ENCODE measurements at regions not wholly inside any gene's neighbourhood (a gene's known extent, or its start where the extent isn't known, plus 50 kb on each side); places are given as distances from the start of the nearest gene placed in this dataset.

GRCh38 chr5:67383451-67383850 is 186.9 kb upstream of the CD180 start:
- no peak for DNase-seq

- no peak for DNase-seq
Observed at GRCh38 chr5:67381236-67381880, 184.8 kb upstream of the CD180 start.

GRCh38 chr5:67380431-67380830 is 183.8 kb upstream of the CD180 start:
- DNase-seq, result no peak

DNA sequence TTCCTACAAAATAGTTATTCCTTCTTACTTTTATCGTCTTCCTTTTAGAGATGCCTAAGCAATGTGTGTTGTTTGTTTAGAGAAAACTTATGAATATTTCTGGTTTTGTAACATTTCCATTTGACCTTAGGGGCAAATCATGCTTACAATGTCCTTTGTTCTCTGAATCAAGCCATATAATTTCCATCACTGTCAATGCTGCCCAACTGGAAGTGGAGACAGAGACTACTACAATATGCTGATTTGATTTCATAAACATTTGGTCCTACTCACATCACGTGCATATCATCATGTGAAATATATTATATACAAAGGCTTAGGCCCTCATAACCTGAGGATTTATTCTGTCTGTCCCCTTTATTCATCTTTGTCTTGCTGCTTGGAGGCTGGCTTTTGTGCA is 183.2 kb upstream of the CD180 start:
- no peak for DNase-seq

DNA sequence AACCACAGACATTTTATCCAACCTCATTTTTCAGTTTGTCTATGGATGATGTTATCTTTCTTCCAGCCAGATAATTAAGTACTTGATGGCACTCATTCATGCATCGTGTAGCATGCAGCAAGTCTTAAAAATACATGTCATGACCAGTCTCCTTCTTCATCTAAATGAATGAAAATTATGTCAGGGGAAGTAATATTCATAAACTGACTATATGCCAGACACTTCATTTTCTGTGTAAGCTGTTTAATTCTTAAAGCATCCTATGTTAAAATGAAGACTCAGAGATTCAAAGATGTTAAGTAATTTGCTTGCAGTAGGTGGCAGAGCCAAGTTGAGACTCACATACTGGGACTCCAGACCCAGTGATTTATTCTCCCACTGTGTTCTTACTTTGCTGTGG is 181.7 kb upstream of the CD180 start:
- DNase-seq, result no peak

GRCh38 chr5:67377631-67378030 is 181.0 kb upstream of the CD180 start:
- DNase-seq, result no peak

GRCh38 chr5:67375606-67376005 is 179.0 kb upstream of the CD180 start:
- DNase-seq, result no peak

DNA sequence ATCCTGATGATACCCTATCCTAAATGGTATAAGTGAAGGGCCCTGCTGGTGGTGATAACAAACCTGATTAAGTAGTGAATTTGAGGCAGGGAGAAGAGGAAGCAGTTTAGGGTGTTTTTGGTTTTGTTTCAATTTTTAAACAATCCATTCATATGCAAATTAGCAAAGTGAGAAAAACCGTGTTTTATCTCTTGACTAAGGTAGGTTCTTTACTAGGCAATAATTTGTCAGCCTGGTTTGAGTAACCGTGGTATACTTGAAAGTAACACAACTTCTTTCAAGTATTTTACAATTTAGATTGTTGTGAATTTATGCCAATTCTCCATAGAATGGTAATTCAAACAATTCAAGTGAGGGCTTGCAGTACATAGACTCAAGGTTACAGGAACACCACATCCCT is 177.8 kb upstream of the CD180 start:
- no peak for DNase-seq

DNA sequence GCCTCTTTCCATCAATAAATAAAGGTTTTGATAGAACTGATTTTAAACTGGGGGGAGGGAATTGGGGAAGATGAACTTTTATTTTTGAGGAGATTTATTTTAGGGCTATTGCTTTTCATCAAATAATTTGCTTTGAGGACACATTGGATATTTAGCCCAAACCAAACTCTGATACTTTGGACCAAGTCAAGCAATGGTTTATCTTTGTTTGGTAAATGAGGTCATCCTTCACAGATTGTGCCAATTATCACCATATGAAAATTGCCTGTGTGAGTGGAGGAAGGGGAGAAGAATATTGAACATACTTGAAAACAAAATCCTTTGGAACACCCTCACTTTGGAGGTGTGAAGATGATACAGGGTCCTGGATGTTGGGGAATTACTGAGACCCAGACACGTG is 176.9 kb upstream of the CD180 start:
- no peak for DNase-seq

DNA sequence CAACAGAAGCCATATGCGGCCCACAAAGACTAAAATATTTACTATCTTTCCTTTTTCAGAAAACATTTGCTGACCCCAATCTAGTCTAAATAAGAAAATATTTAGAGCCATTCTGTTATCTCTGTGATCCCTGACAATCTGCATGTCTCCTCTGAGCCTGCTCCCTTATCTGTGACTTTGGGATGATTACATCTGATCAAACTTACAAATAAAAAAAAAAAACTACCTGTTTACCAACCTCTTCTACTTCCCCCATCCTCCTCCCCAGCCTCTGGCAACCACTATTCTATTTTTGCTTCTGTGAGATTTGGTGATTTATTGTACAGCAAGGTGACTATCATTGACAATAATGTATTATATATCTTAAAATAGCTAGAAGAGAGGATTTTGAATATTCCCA is 176.3 kb upstream of the CD180 start:
- no peak for DNase-seq

GRCh38 chr5:67371924-67372323 is 175.3 kb upstream of the CD180 start:
- DNase-seq, result no peak

DNA sequence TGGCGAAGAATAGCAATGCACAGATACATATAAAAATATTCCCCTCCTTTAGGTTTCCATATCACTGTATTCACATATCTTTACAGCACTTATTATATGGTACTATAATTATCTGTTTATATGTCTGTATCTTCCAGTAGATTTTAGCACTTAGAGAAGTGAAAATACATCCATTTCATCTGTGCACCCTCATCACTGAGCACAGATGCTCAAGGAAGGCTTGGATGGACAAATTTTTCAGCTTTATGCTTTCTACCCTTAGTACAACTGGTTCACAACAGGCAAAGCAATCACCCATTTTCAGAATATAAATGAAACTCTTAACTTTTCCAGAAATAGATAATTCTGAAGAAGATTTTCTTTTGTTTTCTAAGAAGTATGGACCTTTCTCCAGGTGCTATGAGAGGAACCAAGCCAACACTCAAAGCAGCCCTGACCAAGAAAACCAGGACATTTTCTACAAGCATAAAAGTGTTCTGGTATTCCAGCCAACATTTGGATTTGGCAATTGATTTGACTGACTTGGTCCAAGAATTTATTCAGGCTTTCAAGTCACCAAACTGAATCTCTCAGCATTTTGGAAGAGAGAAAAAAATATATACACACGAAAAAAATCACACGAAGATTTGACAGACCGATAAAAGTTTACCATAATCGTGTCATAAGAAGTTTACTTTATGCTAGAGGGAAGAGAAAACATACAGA is 170.2 kb upstream of the CD180 start:
- DNase-seq, result no peak

DNA sequence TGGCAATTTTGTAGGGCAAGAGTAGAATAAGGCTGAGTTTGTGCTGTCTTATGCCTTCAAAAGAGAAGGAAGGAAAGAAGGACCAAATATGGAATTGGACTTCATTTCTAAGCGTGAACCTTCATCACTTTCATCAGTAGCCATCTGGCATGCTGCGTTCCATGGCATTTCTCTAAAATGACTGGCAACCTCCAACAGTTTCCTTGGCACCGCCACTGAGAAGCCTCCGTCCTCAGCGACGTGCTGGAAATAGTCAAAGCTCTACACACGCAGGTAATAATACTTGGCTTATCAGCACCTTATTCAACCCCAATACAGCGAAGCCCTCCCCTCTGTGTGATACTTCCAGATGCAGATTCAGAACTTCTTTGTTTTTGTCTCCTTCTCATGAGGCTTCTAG is 169.7 kb upstream of the CD180 start:
- no peak for DNase-seq

DNA sequence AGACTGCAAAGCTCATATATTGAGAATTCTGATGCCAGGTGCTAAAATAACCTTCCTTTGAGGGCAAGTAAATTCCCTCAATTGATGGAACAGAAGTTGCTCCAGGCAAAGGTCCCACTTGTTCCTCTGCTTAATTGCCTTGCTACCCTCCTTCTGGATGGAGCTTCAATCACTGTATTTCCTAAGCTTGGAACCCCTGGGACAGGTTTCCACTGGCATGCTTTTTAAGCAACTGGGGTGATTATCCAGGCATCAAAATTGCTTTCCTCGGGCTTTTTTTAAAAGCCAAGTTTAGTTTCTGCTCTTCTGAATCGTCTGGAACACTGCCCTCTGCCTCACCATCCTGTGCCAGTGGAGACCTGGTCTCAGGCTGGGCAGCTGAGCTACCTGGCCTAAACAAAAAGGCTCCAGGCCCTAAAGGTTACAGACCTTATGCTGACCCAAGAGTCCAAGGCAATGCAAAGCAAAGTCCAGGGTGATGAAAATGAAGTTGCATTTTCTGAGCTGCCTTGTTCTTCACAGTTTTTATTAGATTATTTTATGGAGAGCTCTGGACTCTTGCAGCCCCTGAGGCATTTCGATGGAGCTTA is 167.9 kb upstream of the CD180 start:
- DNase-seq, result no peak

DNA sequence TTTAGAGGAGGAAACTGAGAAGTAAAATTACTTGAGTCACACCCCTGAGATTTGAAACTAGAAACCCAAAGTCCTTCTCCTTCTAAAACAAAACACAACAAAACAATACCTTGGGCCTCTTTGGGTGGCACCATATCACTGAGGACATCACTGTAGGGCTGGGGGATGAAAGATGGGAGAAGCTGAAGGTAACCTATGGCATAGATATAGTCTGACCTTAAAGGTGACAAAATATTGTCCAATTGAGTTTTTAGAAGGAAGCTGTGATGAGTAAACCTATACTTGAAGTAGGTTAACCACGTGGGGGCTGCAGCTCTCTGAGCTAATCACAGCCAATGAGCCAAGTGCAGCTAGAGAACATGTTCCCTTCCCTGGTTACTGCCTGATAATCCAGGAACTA is 167.4 kb upstream of the CD180 start:
- no peak for DNase-seq

GRCh38 chr5:67363180-67363709 is 166.6 kb upstream of the CD180 start:
- no peak for DNase-seq

- no peak for DNase-seq
Observed at GRCh38 chr5:67361932-67362729, 165.5 kb upstream of the CD180 start.

DNA sequence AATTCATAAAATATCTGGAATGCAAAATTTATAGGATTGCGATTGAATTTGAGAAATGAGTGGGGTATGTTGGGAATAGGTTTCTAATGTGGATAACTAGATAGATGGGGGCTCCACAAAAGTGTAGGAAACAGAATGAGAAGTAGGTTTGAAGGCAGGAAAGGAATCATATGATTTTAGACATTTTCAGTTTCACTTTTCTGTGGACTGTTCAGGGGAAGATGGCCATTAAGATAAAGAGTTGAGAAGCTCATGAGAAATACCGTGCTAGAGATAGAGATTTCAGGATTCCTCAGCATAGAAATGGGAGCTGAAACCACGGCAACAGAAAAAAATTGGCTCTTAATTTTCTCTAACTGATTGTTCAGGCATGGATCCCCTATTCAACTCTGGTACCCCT is 163.4 kb upstream of the CD180 start:
- DNase-seq, result no peak

- no peak for DNase-seq
Observed at GRCh38 chr5:67358186-67358585, 161.6 kb upstream of the CD180 start.

DNA sequence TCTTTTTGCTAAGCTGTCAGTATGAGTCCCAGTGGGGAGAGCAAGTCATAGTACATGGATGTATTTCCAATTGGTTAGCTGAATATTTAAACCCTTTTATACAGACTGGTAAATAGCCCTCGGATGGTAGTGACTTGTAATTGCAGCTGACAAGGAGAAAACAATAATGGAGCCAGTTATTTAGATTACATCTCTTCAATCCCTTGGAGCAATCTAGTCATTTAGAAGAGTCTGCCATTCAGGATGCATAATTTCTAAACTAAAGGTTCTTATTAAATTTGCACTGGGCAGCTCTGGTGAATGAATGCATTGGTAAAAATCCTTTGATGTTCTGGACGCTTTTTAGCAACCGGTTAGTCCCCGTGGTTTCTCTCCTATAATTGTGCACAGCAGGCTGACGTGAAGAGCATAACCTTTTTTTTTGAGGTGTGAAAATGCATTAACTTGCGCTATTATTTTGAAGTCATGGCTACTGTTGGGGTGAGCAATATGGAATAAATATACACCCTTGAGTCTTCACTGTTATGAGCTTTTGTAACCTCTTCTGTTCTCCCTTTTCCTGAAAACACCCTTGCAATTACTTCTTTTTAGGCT is 158.6 kb upstream of the CD180 start:
- no peak for DNase-seq

- DNase-seq, result no peak
Observed at GRCh38 chr5:67353500-67354450, 157.2 kb upstream of the CD180 start.

Data from NCI-H146 (cell line).